GM20431 (cell line): ENCODE measurements at regions not wholly inside any gene's neighbourhood (a gene's known extent, or its start where the extent isn't known, plus 50 kb on each side); places are given as distances from the start of the nearest gene placed in this dataset.
"Not testable (repeated sequence)": the region's sequence is repeated elsewhere in the genome, so short reads cannot be mapped to it uniquely, and the experiment has no call there.

Experiments
- in situ Hi-C: fragments of 300-500 bp; cut with MseI, MboI; formaldehyde crosslinking; loops from one replicate; pipeline ENCODE4 v1.15.0; 2020; ENCODE audit warnings: low sequenced_read_pairs; ENCODE audit not compliant: unreplicated experiment

- in situ Hi-C loops: no loop called here
These were observed 604.8 kb upstream of the RORB start for GRCh38 chr9:73892335-73892734.

GRCh38 chr9:73893230-73893629 is 603.9 kb upstream of the RORB start:
- in situ Hi-C loops: no loop called here

- in situ Hi-C loops: no loop called here
These were observed 601.1 kb upstream of the RORB start for GRCh38 chr9:73896061-73896460.

GRCh38 chr9:73906671-73907070 is 590.5 kb upstream of the RORB start:
- in situ Hi-C loops: no loop called here

- in situ Hi-C loops: no loop called here
These were observed 585.3 kb upstream of the RORB start for GRCh38 chr9:73911804-73912203.

GRCh38 chr9:73916016-73916673 is 581.0 kb upstream of the RORB start:
- in situ Hi-C loops: no loop called here

- in situ Hi-C loops: no loop called here
These were observed 577.4 kb upstream of the RORB start for GRCh38 chr9:73919712-73920111.

GRCh38 chr9:73923796-73924195 is 573.3 kb upstream of the RORB start:
- in situ Hi-C loops: no loop called here

- in situ Hi-C loops: no loop called here
These were observed 546.0 kb upstream of the RORB start for GRCh38 chr9:73951147-73951546.

GRCh38 chr9:73962792-73963191 is 534.3 kb upstream of the RORB start:
- in situ Hi-C loops: no loop called here

GRCh38 chr9:73969936-73970335 is 527.2 kb upstream of the RORB start:
- in situ Hi-C loops: no loop called here

GRCh38 chr9:73976424-73976823 is 520.7 kb upstream of the RORB start:
- in situ Hi-C loops: not testable (repeated sequence)

GRCh38 chr9:73979894-73980264 is 517.3 kb upstream of the RORB start:
- in situ Hi-C loops: no loop called here

- in situ Hi-C loops: no loop called here
These were observed 516.4 kb upstream of the RORB start for GRCh38 chr9:73980754-73981153.

GRCh38 chr9:73981405-73981804 is 515.7 kb upstream of the RORB start:
- in situ Hi-C loops: no loop called here

- in situ Hi-C loops: no loop called here
These were observed 501.3 kb upstream of the RORB start for GRCh38 chr9:73995836-73996235.

- in situ Hi-C loops: no loop called here
These were observed 500.3 kb upstream of the RORB start for GRCh38 chr9:73996844-73997243.

- in situ Hi-C loops: no loop called here
These were observed 495.8 kb upstream of the RORB start for GRCh38 chr9:74001382-74001781.

- in situ Hi-C loops: no loop called here
These were observed 490.2 kb upstream of the RORB start for GRCh38 chr9:74006935-74007334.

GRCh38 chr9:74007833-74008232 is 489.3 kb upstream of the RORB start:
- in situ Hi-C loops: no loop called here

GRCh38 chr9:74016004-74016403 is 481.1 kb upstream of the RORB start:
- in situ Hi-C loops: no loop called here

- in situ Hi-C loops: no loop called here
These were observed 471.7 kb upstream of the RORB start for GRCh38 chr9:74025402-74025925.
